HG03520 (cell line): ENCODE measurements at regions not wholly inside any gene's neighbourhood (a gene's known extent, or its start where the extent isn't known, plus 50 kb on each side); places are given as distances from the start of the nearest gene placed in this dataset.

Experiments
- ATAC-seq: cut with Tn5 transposase; IDR thresholded peaks from one replicate; pipeline ENCODE4 v1.9.1; 2021; ENCODE audit warnings: mild to moderate bottlenecking, moderate library complexity; ENCODE audit not compliant: unreplicated experiment

DNA sequence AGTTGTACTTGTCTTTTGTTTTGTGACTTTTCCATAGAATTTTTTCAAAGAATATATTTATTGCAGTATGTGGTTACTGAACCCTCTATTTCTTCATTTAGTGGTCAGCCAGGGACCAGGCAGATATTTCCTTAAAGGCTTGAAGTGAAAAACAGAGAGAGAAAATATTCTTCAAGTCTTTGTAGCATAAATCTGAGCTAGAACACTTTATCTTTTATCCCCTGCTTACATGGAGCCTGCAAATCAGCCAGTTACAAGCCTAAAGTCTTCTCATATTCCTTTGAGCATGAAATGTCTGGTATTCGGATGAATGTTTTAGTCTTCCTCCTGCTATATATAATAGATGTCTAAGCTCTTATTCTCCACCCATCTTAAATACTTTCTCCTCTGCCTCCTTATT, 1557.5 kb upstream of the ACVR2A start:
- no peak for ATAC-seq

DNA sequence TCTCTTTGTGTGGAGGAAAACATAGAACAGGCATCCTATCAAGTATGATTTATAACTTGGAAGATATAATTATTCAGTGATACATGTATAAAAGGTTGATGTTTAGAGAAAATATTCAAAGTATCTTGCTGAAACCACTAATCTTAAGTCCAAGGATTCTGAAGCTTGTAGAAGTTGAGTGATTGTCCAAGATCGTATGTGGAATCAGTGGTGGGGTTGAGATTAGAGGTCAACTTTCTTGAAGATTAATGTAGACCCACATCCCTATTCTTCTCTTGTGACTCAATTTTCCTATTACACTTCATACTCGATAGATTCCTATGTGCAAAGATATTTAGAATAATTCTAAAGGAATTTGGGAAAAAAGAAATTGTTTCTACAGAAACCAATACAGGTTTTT, 1565.9 kb upstream of the ACVR2A start:
- no peak for ATAC-seq

DNA sequence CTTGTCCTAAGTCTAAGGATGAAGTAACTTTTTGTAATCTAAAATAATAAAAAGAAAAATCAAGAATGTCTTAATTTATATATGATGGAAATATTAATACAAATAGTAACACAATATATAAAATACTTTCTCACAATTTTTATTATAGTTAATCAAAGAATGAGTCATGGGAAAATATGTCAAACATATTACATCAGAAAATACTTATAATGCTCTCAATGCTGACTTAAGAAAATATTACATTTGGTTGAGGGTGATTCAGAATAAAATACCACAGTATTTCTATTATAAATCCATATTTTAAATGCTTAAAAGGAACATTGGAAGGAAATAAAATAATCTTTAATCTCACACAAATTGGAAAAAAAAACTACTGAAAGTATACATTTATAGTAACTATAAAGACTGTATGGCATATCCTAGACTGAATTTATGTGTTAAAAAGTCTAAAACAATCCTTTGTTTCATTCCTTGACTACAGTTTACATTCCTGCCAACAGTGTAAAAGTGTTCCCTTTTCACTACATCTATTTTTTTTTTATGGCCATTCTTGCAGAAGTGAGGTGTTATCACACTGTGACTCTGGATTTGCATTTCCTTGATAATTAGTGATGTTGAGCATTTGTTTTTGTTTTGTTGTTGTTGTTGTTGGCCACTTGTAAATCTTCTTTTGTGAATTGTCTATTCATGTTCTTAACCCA, 1573.5 kb upstream of the ACVR2A start:
- ATAC-seq = no peak

- ATAC-seq = no peak
These were observed 1574.2 kb upstream of the ACVR2A start for GRCh38 chr2:146270618-146271017.

DNA sequence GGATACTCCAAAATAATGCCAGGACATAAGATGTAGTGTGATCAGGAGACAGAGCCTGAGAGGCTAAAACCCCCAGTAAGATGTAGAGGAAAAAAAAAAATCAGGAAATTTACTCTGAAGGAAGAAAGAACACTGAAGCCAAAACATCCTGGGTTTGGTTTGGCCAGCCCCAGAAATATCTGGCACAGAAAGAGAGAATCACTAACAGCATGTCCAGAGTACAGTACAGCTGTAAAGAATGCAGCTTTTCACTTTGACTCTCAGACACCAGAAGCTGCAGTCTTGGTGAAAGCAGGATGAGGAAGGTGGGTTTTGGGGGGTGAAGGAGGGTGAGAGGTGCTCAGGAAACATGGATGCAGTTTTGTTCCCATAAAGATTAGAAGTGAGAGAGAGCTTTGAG, 1577.7 kb upstream of the ACVR2A start:
- ATAC-seq = no peak

- ATAC-seq = no peak
These were observed 1579.2 kb upstream of the ACVR2A start for GRCh38 chr2:146265656-146266055.

DNA sequence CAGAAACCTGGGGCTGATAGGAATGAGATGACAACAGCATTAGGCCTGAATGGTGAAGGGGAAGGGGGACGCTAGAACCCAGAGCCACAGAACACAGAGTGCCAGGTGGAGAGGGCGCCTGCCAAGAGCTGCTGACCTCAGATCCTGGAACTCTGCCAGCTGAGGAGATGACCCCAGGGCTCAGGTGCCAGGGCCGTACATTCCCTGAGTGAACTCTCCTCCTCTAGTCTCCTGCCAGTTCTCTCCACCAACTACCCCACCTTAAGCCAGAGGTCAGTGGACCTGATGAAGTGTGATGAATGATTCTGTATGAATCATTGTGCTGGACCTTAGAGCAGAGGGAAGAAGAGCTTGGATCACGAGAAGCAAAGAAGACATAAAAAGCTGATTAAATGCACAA, 1582.2 kb upstream of the ACVR2A start:
- no peak for ATAC-seq

DNA sequence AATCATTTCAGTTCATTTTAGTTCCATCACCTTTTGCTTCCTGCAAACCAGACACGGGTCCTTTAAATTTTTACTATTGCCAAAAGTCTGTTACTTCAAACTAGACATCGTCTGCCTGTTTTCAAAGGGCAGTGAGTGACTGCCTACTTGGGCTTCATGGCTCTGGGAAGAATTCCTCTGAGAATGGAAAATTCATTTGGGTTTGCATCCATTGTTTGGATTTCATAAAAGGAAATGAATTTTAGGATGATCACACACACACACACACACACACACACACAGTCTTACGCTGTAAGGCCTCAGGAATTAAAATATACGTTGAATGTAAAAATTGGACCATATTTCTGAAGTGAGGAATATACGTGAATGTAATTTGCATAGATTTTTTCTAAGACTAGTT, 1584.3 kb upstream of the ACVR2A start:
- no peak for ATAC-seq

DNA sequence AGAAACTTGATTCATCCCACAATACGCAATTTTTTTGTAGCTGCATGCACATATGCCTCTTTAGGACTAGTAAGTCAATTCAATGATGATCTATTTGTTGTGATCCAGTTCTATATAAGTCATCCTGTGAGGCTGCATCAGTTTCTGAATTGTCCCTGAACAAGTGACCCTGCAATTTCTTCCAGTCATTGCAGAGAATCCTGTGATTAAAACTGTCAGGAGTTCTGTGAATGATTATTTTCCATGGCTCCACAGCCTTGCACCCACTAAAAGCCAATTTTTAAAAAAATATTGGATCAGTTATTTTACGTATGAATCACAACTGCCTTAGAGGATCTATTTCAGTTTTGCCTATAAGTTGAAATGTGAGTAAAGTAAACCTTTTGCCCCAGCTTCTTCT, 1585.0 kb upstream of the ACVR2A start:
- ATAC-seq = no peak

DNA sequence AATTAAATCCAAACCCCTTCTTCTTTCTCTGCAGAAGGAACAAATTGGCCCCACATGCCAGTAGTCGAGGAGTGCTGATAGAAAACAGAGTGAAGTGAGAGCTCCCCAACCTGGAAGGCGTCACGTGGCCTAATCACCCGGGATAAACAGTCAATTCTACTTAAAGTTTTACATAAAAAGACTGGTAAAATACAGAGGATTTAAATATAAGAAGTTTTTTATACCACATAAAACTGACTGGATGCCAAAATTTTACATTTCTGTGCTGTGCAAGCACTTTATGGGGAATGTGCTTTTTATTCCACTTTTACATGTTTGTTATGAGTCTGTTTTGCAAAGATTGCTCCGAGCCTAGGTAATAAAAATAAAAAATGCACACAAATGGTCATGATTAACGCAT, 1586.8 kb upstream of the ACVR2A start:
- ATAC-seq = no peak

GRCh38 chr2:146252119-146252518, 1592.7 kb upstream of the ACVR2A start:
- no peak for ATAC-seq

- ATAC-seq = no peak
These were observed 1593.5 kb upstream of the ACVR2A start for GRCh38 chr2:146251328-146251727.

DNA sequence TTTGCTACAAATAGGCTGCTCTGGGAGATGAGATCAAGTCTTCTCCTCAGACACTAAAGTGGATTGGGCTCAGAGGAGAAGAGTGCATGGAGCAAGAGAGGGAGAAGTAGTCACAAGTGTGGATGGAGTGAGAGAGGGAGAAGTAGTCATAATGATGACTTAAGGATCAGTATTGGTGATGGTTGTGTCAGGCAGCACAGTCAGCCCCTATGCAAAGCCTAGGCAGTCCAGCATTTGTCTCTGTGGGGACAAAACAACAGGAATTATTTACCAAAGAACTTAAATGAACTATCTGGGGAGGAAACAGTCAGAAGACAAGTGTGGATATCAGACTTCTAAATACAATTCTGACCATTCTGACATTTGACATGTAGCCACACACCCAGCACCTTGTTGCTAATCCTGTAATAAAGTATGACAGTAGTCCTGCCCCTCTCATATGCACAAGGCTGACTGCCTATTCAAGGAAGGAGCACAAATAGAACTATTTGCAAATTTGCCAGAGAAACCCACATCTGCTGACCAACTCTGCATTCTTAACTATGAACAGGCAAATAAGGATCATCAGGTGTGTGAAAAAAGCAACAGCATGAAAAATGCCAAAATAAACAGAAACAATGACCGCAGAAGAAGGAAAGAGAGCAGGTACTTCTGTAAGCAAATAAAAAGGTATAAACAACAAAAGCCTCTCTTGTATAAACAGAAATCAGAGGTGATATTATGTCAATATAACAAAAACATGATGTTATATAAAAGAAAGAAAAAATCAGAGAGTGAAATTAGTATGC, 1597.9 kb upstream of the ACVR2A start:
- ATAC-seq = no peak

DNA sequence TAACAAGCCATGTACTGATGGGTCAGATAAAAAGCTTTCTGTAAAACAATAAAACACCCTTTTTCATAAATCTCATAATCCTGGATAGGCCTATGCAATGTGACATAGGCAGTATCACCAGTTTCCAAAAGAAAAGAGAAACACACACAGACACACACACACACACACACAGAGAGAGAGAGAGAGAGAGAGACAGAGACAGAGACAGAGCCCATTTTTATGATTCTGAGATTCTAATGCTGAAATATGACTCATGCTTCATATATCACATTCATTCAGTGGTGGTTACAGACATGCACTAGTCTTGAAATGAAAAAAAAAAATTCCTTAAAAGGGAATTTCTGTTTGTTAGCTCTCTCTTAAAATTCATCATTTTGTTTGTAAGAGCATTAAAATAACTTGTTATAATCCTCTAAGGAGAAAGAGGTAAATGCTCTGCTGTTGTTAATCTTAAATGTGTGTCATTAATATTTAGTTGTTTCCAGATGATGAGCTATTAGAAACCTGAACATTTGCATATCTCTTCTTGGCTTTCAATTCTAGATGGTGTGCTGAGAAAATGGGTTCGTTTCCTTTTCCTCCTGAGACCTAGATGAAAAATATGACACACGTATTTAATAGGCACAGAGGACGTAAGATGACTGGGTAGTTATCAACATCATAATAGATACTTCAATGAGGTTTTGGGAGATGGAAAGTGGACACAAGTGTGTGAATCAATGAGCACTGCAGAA, 1598.7 kb upstream of the ACVR2A start:
- no peak for ATAC-seq

DNA sequence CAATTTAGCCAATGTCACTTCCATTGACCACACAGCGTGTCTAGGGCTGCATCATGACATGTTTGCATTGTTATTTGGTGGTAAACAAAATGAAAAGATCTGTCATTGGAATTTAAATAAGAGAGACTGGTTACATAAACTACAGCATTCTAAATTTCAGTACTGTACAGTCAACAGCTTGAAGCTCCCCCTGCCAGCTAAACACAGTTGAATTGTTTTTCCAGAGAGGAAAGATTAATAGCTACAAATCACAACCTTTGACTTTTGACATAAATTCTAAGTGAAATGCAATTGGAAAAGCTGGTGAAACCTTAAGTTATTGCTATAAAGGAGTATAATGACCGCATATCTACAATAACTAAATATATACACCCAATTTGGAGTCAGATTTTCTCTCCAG, 1600.0 kb upstream of the ACVR2A start:
- ATAC-seq = no peak

- ATAC-seq = no peak
These were observed 1600.7 kb upstream of the ACVR2A start for GRCh38 chr2:146244131-146244530.

GRCh38 chr2:146241023-146241422, 1603.8 kb upstream of the ACVR2A start:
- ATAC-seq = no peak

DNA sequence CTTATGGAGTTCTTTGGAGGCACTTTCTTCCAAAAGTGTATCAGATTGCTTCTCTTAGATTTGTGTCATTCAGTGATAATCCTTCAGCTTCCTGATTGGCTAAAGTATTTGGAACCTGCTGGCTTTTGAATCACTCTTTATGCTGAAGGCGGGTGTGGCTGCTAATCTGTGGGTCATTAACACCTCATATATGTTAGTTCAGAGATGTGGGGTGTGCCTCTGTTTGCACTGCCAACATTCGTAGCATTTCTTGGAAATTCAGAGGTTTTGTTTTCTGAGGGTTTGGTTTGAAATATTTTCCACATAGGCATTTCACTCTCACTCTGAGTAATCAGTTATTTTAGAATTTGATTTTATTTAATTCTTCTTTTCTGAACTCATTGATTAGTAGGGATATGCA, 1604.4 kb upstream of the ACVR2A start:
- ATAC-seq = no peak

GRCh38 chr2:146239392-146240135, 1605.3 kb upstream of the ACVR2A start:
- ATAC-seq = no peak

DNA sequence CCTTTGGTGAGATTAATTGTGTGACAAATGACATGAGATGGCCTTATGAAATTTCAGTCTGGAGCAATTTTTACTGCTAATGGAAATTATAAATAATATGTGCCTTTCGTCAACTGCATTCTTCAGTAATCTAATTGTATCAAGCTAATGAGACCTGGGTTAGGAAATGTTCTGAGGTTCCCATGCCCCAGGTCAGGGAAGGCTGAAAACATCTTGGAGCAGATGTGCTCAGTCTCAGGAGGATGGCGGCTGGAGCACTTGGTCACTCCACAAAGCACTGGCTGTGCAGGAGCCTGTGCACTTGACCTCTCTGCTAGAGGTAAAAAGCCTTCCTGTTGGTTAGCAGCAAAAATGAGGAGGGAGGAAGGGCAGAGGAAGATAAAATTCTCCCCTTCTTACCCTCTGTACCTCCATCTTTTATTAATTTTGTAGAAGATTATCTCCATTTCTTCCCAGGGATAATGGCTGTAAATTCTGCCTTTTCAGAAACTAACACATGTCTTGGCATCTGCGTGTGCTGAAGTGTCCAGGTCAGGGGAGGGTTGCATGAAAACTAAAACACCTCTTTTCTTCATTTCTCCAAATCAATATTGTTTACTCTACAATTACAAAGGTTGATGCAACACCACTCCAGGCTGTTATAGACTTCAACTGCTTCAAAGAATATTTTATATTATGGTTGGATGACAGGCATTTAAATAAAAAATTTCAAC, 1606.4 kb upstream of the ACVR2A start:
- ATAC-seq = no peak

DNA sequence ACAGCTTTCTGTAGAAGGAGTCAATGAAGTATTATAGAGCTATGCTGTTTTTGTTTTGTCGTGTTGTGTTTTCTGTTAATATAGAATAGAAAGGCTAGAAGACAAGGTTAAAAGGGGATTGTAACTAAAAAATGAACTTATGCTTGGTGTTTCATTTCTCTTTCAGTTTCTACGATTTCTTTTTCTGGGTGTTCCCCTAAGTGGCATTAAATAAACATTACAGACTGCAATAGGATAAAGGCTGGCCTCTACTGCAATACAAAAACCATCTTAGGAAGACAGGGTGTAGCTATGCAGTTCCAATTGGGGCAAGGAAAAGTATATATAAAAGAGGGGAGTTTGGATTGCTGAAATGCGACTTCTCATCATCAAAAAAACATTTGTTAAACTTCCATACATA, 1609.7 kb upstream of the ACVR2A start:
- no peak for ATAC-seq
